Transverse colon (tissue), 4 donors: ENCODE measurements at regions not wholly inside any gene's neighbourhood (a gene's known extent, or its start where the extent isn't known, plus 50 kb on each side); places are given as distances from the start of the nearest gene placed in this dataset.

Source experiments
- DNase-seq: peaks from one replicate; pipeline ENCODE4 v3.0.0-alpha.2; 2019
- H3K27ac ChIP-seq, 4 donors: fragments of 200-600 bp; sonication (generic); 2 replicates each; pipeline ENCODE4 v1.5.1; 2016 to 2018; ENCODE audit warnings: inconsistent platforms in 4 of 4
- H3K27me3 ChIP-seq: fragments of 200-600 bp; sonication (generic); 2 replicates; pipeline ENCODE4 v1.5.1; 2017; ENCODE audit warnings: inconsistent platforms
- H3K36me3 ChIP-seq, 4 donors: fragments of 200-600 bp; sonication (generic); 2 replicates each; pipeline ENCODE4 v1.5.1; 2017 to 2019; ENCODE audit warnings: inconsistent platforms in 4 of 4
- H3K4me1 ChIP-seq, 4 donors: fragments of 200-600 bp; sonication (generic); 2 replicates each; pipeline ENCODE4 v1.5.1; 2017 to 2020; ENCODE audit warnings: inconsistent platforms in 4 of 4
- H3K4me3 ChIP-seq, 4 donors: fragments of 200-600 bp; sonication (generic); 1 replicate in 1 of 4; 2 replicates in 3 of 4; pipeline versions ENCODE4 v1.5.1 to v1.6.1; 2017 to 2019; ENCODE audit warnings: inconsistent platforms in 4 of 4
- H3K9me3 ChIP-seq, 2 donors: fragments of 200-600 bp; sonication (generic); 2 replicates each; pipeline ENCODE4 v1.5.1; 2017 to 2019; ENCODE audit warnings: inconsistent platforms in 2 of 2
- CTCF ChIP-seq, 5 experiments: fragments of 200-600 bp in 3 of 5; fragments of 450-650 bp in 2 of 5; sonication (generic) in 3 of 5; IDR thresholded peaks; 1 replicate in 2 of 5; 2 replicates in 3 of 5; pipeline ENCODE4 v1.5.1; 2016 to 2017; ENCODE audit warnings: antibody characterized with exemption in 5 of 5, inconsistent platforms in 3 of 5, mild to moderate bottlenecking in 2 of 5, moderate library complexity in 1 of 5
- EP300 ChIP-seq: sonication (generic); formaldehyde crosslinking; IDR thresholded peaks from one replicate; pipeline ENCODE4 v1.6.1; 2017; ENCODE audit warnings: antibody characterized with exemption, low read depth
- POLR2A ChIP-seq: fragments of 450-650 bp; IDR thresholded peaks from one replicate; pipeline ENCODE4 v1.6.1; 2016; ENCODE audit warnings: antibody characterized with exemption, mild to moderate bottlenecking, moderate library complexity
- POLR2AphosphoS5 ChIP-seq, 3 donors: sonication (generic); formaldehyde crosslinking; IDR thresholded peaks; one replicate each; pipeline ENCODE4 v1.6.1; 2016; ENCODE audit warnings: antibody characterized with exemption in 3 of 3
- WGBS, 2 donors: methylation state at CpG; one replicate each; pipeline ENCODE4 v1.1.5; 2018; ENCODE audit warnings: low coverage in 1 of 2; 5-methylcytosine and 5-hydroxymethylcytosine counted together
- in situ Hi-C, 4 donors: fragments of 200-750 bp; cut with MboI; loops; one replicate each; pipeline versions ENCODE4 v1.15.0 to v1.15.1; 2017; ENCODE audit warnings: low sequenced_read_pairs in 3 of 4, low pct_ligation_motif_present in 1 of 4, low pct_unique_long_range_greater_than_20kb in 1 of 4
- intact Hi-C: fragments of 100-400 bp; cut with DNase I; formaldehyde crosslinking; loops from one replicate; pipeline ENCODE4 v1.15.1; 2023; ENCODE audit warnings: low total_unique reads

DNA sequence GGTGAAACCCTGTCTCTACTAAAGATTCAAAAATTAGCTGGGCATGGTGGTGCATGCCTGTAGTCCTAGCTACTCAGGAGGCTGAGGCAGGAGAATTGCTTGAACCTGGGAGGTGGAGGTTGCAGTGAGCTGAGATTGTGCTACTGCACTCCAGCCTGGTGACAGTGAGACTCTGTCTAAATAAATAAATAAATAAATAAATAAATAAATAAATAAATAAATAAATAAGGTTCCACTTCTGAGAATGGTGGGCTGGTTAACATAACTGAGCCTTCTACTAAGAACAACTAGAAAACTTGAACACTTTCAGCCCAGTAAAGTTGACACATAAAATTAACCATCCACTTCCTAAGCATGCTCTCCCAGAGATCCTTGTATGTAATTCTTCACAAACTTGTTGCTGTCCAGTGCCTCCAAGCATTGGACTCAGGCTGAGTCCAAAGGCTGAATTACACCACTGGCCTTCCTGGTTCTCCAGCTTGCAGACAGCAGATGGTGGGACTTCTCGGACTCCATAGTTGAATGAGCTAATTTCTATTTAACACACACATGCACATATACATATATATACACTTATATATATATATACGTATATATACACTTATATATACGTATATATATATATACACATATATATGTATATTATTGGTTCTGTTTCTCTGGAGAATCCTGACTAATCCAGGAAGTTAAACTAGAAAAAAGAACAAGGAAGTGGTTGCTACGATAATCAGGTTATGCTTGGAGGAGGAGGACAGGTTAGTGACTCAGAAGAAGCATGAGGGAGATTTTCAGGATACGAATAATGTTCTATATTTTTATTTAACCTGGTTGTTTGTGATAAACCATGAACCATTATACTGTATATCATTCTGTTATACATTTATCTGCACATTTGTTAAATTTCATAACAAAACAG is 348.8 kb downstream of the METTL4 start:
- Histone ChIP-seq H3K9me3 (no peaks in the 10 kb centered on the region), H3K27ac (peak overlapping the region in 2 of 4 donors; percentile 47 to 57), H3K27me3 (no peaks in the 10 kb centered on the region), H3K4me3 (no peak overlapping the region), H3K4me1 (peaks cover 0 to 14% (median 5%) of the 10 kb centered on the region in 4 donors), H3K36me3 (no peaks in the 10 kb centered on the region)
- DNase-seq, result peak; percentile 29
- WGBS, 2 donors, result 46 to 66% methylated on average over 4 to 5 of the region's 5 CpGs
- in situ Hi-C loops, result no loop called here
- intact Hi-C loops, result no loop called here
- TF ChIP-seq EP300 (no peak), POLR2AphosphoS5 (IDR thresholded peaks at IDR 0.05) (no peak), CTCF (IDR thresholded peaks at IDR 0.05) (no peak), POLR2A (no peak)

DNA sequence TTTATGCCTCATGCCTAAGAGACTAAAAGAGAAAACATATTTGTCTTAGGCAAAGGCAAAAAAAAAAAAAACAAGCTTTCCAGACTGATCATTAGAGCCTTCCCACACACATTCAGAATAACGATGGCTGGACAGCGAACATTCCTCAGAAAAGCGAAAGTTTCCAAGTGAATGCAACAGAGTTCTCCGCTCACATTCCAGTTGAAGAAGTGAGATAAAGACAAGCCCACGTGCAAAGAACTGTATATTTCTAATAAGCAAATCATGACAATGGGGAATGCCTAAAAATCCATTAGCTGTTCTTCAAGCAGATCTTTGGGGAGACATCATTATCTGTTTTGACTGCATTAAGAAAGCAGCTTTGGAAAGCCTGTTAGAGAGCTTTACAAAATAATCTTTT is 347.9 kb downstream of the METTL4 start:
- Histone ChIP-seq H3K27ac (peak overlapping the region in 1 of 4 donors; percentile 47), H3K9me3 (no peaks in the 10 kb centered on the region), H3K4me1 (peaks cover 0 to 14% (median 5%) of the 10 kb centered on the region in 4 donors), H3K36me3 (no peaks in the 10 kb centered on the region), H3K4me3 (no peak overlapping the region), H3K27me3 (no peaks in the 10 kb centered on the region)
- TF ChIP-seq POLR2AphosphoS5 (IDR thresholded peaks at IDR 0.05), result no peak
- TF ChIP-seq POLR2A, result no peak
- TF ChIP-seq CTCF (IDR thresholded peaks at IDR 0.05), result no peak
- no peak for TF ChIP-seq EP300
- in situ Hi-C loops (no loop called here), intact Hi-C loops (no loop called here)
- DNase-seq, result no peak
- 47 to 73% methylated on average over 5 of the region's 5 CpGs for WGBS, 2 donors

- intact Hi-C loops (no loop called here), in situ Hi-C loops (no loop called here)
- Histone ChIP-seq H3K27me3 (no peaks in the 10 kb centered on the region), H3K36me3 (no peaks in the 10 kb centered on the region), H3K27ac (no peak overlapping the region), H3K4me1 (peaks cover 0 to 14% (median 5%) of the 10 kb centered on the region in 4 donors), H3K4me3 (no peak overlapping the region), H3K9me3 (no peaks in the 10 kb centered on the region)
- TF ChIP-seq CTCF (IDR thresholded peaks at IDR 0.05) (peak; percentile 28 to 44 (median 36)), POLR2AphosphoS5 (IDR thresholded peaks at IDR 0.05) (no peak)
- no peak for DNase-seq
- WGBS, 2 donors, result 45 to 62% methylated on average over 2 of the region's 2 CpGs
Observed at GRCh38 chr18:2223849-2224248, 347.5 kb downstream of the METTL4 start.

- no peak for DNase-seq
- Histone ChIP-seq H3K36me3 (no peaks in the 10 kb centered on the region), H3K4me3 (no peak overlapping the region), H3K9me3 (no peaks in the 10 kb centered on the region), H3K27me3 (peaks cover 6% of the 10 kb centered on the region), H3K4me1 (no peaks in the 10 kb centered on the region), H3K27ac (no peak overlapping the region)
- 55 to 58% methylated on average over 2 of the region's 2 CpGs for WGBS, 2 donors
- in situ Hi-C loops, result no loop called here
- intact Hi-C loops, result no loop called here
- TF ChIP-seq CTCF (IDR thresholded peaks at IDR 0.05) (no peak), POLR2AphosphoS5 (IDR thresholded peaks at IDR 0.05) (no peak), POLR2A (no peak), EP300 (no peak)
Observed at GRCh38 chr18:2236232-2236631, 335.1 kb downstream of the METTL4 start.
